PC-9 (cell line): ENCODE measurements at regions not wholly inside any gene's neighbourhood (a gene's known extent, or its start where the extent isn't known, plus 50 kb on each side); places are given as distances from the start of the nearest gene placed in this dataset.

Experiments
- BruUV-seq: library from RNA; stranded (reverse); fragments of 400-500 nt; replicated peaks from 2 replicates; lab custom pipeline; 2021; lab: Mats Ljungman, UMichigan
- CTCF ChIA-PET: fragments of 300-600 bp; sonication (Branson Sonifier 250); formaldehyde crosslinking; loops from one replicate; lab custom pipeline; 2022; ENCODE audit warnings: antibody characterized with exemption; lab: Charles Lee
- POLR2A ChIA-PET: fragments of 300-600 bp; sonication (Branson Sonifier 250); formaldehyde crosslinking; loops from one replicate; lab custom pipeline; 2022; ENCODE audit warnings: antibody characterized with exemption; ENCODE audit not compliant: unreplicated experiment; lab: Charles Lee
- DNase-seq, 2 experiments: peaks; one replicate each; pipeline versions ENCODE4 v3.0.0 to v3.0.0-alpha.2; 2015 to 2022; ENCODE audit warnings: mixed read lengths in 1 of 2
- H2AFZ ChIP-seq: fragments of 200-600 bp; sonication (generic); 2 replicates; pipeline ENCODE4 v1.8.1; 2017; ENCODE audit warnings: antibody characterized with exemption
- H3F3A ChIP-seq: fragments of 200-600 bp; sonication (generic); 2 replicates; pipeline ENCODE4 v1.8.1; 2017; ENCODE audit warnings: antibody characterized with exemption, mild to moderate bottlenecking, low read depth; ENCODE audit not compliant: insufficient read depth
- H3K27ac ChIP-seq: fragments of 200-600 bp; sonication (generic); 2 replicates; pipeline ENCODE4 v1.6.1; 2016; ENCODE audit warnings: mixed run types
- H3K27me3 ChIP-seq: fragments of 200-600 bp; sonication (generic); 2 replicates; pipeline ENCODE4 v1.6.1; 2016; ENCODE audit warnings: low read depth, mixed run types; ENCODE audit not compliant: insufficient read depth
- H3K36me3 ChIP-seq: fragments of 200-600 bp; sonication (generic); 2 replicates; pipeline ENCODE4 v1.6.1; 2016; ENCODE audit warnings: low read depth, mixed run types
- H3K4me1 ChIP-seq: fragments of 200-600 bp; sonication (generic); replicated peaks from 2 replicates; pipeline ENCODE4 v1.6.1; 2016; ENCODE audit warnings: mixed run types; ENCODE audit not compliant: insufficient read depth
- H3K4me2 ChIP-seq: fragments of 200-600 bp; sonication (generic); 2 replicates; pipeline ENCODE4 v1.6.1; 2017; ENCODE audit warnings: mixed run types
- H3K4me3 ChIP-seq: fragments of 200-600 bp; sonication (generic); 2 replicates; pipeline ENCODE4 v1.6.1; 2016; ENCODE audit warnings: mixed run types
- H3K79me2 ChIP-seq: fragments of 200-600 bp; sonication (generic); 2 replicates; pipeline ENCODE4 v1.6.1; 2017; ENCODE audit warnings: low read depth, mixed run types
- H3K9me2 ChIP-seq: fragments of 200-600 bp; sonication (generic); 2 replicates; pipeline ENCODE4 v1.8.1; 2017; ENCODE audit warnings: mild to moderate bottlenecking; ENCODE audit not compliant: insufficient read depth
- H3K9me3 ChIP-seq: fragments of 200-600 bp; sonication (generic); 2 replicates; pipeline ENCODE4 v1.8.1; 2016; ENCODE audit warnings: low read depth; ENCODE audit not compliant: insufficient read depth
- H4K20me1 ChIP-seq: fragments of 200-600 bp; sonication (generic); 2 replicates; pipeline ENCODE4 v1.8.1; 2017; ENCODE audit not compliant: insufficient read depth
- EZH2 ChIP-seq: fragments of 200-600 bp; sonication (generic); IDR thresholded peaks from 2 replicates; pipeline ENCODE4 v1.8.0; 2017; ENCODE audit warnings: antibody characterized with exemption, low read depth
- intact Hi-C: fragments of 100-400 bp; cut with micrococcal nuclease; formaldehyde crosslinking; loops from one replicate; pipeline ENCODE4 v1.10.0; 2022; ENCODE audit not compliant: unreplicated experiment
- TF ChIP-seq, protein P1 (sequence below): fragments of 200-600 bp; sonication (generic); conservative IDR thresholded peaks from 2 replicates; pipeline ENCODE4 v1.6.1; 2017; ENCODE audit warnings: mixed run types, antibody characterized with exemption, mild to moderate bottlenecking, moderate library complexity

DNA sequence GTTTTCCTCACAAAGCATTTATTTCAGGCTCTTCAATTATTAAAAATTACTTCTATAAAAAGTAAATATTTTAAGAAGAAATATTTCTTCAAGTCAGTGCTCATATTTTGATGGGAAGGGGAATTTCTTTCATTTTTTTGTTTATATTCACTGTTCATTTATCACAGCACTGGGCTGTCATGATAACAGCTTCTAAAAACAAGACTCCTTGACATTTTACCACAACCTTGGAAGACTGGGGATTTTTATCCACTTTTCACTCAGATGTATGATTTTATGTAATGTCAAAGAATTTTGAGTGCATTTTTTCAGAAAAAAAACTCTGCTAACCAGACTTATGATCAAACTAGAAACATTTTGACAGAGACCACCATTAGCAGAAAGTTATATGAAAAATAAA is 149.7 kb downstream of the PHLDA1 start:
- CTCF ChIA-PET: no interaction called here

DNA sequence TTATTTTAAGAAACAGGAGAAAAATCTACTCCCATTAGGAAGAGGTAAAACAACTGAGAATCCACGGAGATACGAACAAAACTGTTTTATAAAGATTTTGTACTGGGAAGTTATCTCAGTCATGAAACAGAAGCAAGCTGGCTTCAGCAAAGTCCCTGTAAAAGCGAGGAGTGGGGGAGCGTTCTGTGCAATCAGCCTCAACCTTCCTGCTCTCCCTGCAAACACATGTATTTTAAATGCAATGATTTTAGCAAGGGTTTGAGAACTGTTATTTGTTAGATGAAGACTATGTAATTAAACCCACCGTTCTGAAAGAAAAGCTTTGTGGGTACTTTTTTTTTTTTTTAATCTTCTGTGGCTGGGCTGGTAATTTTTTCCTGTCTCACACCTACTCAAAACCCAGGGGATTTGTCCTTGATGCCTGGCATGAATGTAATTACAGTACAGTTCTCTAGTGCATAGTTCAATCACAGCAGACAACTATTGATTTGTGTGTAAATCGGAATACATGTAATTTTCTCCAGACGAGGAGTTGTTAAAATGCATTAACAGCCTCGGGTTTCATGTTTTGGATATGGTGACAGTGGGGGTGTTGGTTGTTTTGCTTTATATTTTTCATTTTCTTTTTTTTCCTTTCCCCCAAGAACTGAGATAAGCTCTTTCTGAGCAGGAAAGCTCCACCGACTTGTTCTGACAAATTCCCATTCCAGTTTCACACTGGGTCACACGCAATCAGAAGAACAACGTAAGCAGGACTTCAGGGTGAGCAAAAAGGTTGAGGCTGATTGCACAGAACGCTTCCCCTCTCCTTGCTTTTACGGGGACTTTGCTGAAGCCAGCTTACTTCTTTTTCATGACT is 153.6 kb downstream of the PHLDA1 start:
- Histone ChIP-seq H2AFZ (no peak overlapping the region), H3K9me2 (no peaks in the 10 kb centered on the region), H3F3A (0 out of 2 replicates have a peak, but pooled peaks cover 2% of the 10 kb centered on the region), H3K79me2 (no peaks in the 10 kb centered on the region), H3K9me3 (peaks cover 8% of the 10 kb centered on the region; the same call in 1 of the 2 replicates), H3K4me3 (no peak overlapping the region), H3K36me3 (no peaks in the 10 kb centered on the region), H3K27me3 (no peaks in the 10 kb centered on the region), H3K4me2 (no peak overlapping the region), H3K27ac (peak overlapping the region; percentile 53; the same call in 1 of the 2 replicates), H3K4me1 (peaks cover 13% of the 10 kb centered on the region), H4K20me1 (no peaks in the 10 kb centered on the region)
- CTCF ChIA-PET: no interaction called here
- TF ChIP-seq, protein P1, sequence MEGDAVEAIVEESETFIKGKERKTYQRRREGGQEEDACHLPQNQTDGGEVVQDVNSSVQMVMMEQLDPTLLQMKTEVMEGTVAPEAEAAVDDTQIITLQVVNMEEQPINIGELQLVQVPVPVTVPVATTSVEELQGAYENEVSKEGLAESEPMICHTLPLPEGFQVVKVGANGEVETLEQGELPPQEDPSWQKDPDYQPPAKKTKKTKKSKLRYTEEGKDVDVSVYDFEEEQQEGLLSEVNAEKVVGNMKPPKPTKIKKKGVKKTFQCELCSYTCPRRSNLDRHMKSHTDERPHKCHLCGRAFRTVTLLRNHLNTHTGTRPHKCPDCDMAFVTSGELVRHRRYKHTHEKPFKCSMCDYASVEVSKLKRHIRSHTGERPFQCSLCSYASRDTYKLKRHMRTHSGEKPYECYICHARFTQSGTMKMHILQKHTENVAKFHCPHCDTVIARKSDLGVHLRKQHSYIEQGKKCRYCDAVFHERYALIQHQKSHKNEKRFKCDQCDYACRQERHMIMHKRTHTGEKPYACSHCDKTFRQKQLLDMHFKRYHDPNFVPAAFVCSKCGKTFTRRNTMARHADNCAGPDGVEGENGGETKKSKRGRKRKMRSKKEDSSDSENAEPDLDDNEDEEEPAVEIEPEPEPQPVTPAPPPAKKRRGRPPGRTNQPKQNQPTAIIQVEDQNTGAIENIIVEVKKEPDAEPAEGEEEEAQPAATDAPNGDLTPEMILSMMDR: no peak
- no peak for TF ChIP-seq EZH2
- DNase-seq: no peak
- POLR2A ChIA-PET: no interaction called here
- BruUV-seq: no TSS peak
- intact Hi-C loops: no loop called here

More for the DNA sequence above, 149.7 kb downstream of the PHLDA1 start:
- no peak overlapping the region for H2AFZ ChIP-seq
- H3K27me3 ChIP-seq: no peaks in the 10 kb centered on the region
- H3K36me3 ChIP-seq: no peaks in the 10 kb centered on the region
- intact Hi-C loops: no loop called here
- no peaks in the 10 kb centered on the region for H3K79me2 ChIP-seq
- no peaks in the 10 kb centered on the region for H4K20me1 ChIP-seq
- no peak for DNase-seq
- H3K9me3 ChIP-seq: no peaks in the 10 kb centered on the region; the same call in 1 of the 2 replicates
- no peak overlapping the region for H3K4me3 ChIP-seq
- H3K27ac ChIP-seq: no peak overlapping the region
- H3F3A ChIP-seq: 0 out of 2 replicates have a peak, but pooled peaks cover 2% of the 10 kb centered on the region
- H3K4me2 ChIP-seq: no peak overlapping the region
- TF ChIP-seq EZH2: no peak
- TF ChIP-seq, protein P1: no peak
- peaks cover 13% of the 10 kb centered on the region for H3K4me1 ChIP-seq
- no peaks in the 10 kb centered on the region for H3K9me2 ChIP-seq
- POLR2A ChIA-PET: no interaction called here
- no TSS peak for BruUV-seq

DNA sequence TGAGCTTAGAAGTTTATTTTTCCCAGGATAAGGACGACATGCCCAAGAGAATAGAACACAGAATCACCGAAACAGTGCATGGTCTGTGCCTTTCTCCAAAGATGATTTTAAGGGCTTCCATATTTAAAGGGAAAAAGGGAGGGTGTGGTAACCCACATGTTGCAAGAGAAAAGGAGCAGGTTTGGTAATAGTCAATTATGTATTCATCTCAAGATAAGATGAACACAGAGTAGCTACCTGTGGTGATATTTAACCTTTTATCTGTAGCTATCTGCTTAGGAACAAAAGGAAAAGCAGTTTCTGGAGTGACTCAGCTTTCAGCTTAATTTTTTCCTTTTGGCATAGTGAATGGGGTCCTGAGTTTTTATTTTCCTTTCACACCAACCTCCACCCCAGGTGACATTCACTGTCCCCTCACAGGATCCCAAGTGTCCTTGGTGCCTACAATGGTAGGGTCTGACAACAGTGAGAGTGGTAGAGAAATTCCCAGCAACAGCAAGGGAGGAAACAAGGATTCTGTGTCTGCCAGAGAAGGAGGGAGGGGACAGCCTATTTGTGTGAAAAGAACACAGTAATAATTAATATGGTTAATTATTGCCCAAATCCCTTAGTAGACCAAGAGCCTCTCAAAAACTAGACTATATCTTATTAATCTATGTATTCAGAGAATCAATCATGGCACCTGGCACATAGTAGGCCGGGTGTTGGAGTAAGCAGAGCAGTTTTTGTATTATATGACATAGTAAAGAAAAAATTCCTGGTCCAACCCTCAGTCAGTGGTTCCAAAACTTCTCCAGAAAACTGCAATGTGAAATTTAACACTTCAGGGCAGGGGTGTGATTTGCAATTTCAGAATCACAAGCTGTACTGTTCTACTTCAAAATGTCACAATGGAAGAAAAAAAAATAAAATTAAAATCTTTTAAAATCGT is 154.5 kb downstream of the PHLDA1 start:
- intact Hi-C loops: no loop called here
- H3K27ac ChIP-seq: peak overlapping the region; percentile 53
- no TSS peak for BruUV-seq
- no peak overlapping the region for H3K4me3 ChIP-seq
- H4K20me1 ChIP-seq: no peaks in the 10 kb centered on the region
- peak overlapping the region; percentile 58 for H2AFZ ChIP-seq
- no peaks in the 10 kb centered on the region for H3K36me3 ChIP-seq
- ChIA-PET CTCF (no interaction called here), POLR2A (no interaction called here)
- H3K79me2 ChIP-seq: no peaks in the 10 kb centered on the region
- H3K27me3 ChIP-seq: no peaks in the 10 kb centered on the region
- no peaks in the 10 kb centered on the region for H3K9me2 ChIP-seq
- H3K9me3 ChIP-seq: peaks cover 8% of the 10 kb centered on the region; the same call in 1 of the 2 replicates
- 0 out of 2 replicates have a peak, but pooled peaks cover 2% of the 10 kb centered on the region for H3F3A ChIP-seq
- DNase-seq: no peak
- H3K4me2 ChIP-seq: peak overlapping the region; percentile 17; the same call in 1 of the 2 replicates
- TF ChIP-seq EZH2: no peak
- TF ChIP-seq, protein P1: no peak
- peaks cover 11% of the 10 kb centered on the region for H3K4me1 ChIP-seq
